ENCODE measurements at regions not wholly inside any gene's neighbourhood (a gene's known extent, or its start where the extent isn't known, plus 50 kb on each side); places are given as distances from the start of the nearest gene placed in this dataset.

GRCh38 chr20:60107621-60108390 is 149.6 kb downstream of the CDH26 start:
- TF ChIP-seq TCF7L2 (IDR thresholded peaks at IDR 0.05; ENCODE audit: low read depth, low read length) (no peak), REST (IDR thresholded peaks at IDR 0.05; ENCODE audit: insufficient read depth in 1 of 2, low read depth in 2 of 2, low read length in 1 of 2) (no peak), CTCF (IDR thresholded peaks at IDR 0.05) (no peak), SIN3A (IDR thresholded peaks at IDR 0.05; ENCODE audit: borderline replicate concordance, insufficient read depth, low read depth, low read length) (no peak), POLR2AphosphoS5 (IDR thresholded peaks at IDR 0.05; ENCODE audit: low read depth, low read length) (no peak)
- DNase-seq (ENCODE audit: low read depth, low spot score) = no peak
- Histone ChIP-seq H3K36me3 (ENCODE audit: control insufficient read depth, insufficient read depth, low read length) (no peaks in the 10 kb centered on the region), H3K4me1 (ENCODE audit: control insufficient read depth, insufficient read depth, low read length) (no peaks in the 10 kb centered on the region), H3K27me3 (ENCODE audit: control insufficient read depth, insufficient read depth, low read length) (no peaks in the 10 kb centered on the region), H3K4me3 (ENCODE audit: low read depth in 2 of 2, low read length in 2 of 2) (no peak overlapping the region), H3K9me3 (ENCODE audit: control insufficient read depth, insufficient read depth, low read depth, low read length) (no peaks in the 10 kb centered on the region), H3K27ac (ENCODE audit: low read length) (no peak overlapping the region)
- no peak for ATAC-seq
- no TSS peak for BruUV-seq (replicated peaks)
- POLR2A ChIA-PET = no interaction called here
- CTCF ChIA-PET = interaction anchor here (0.7 kb wide), 1 partner anchor 318 kb away, joined by 3 read pairs; no protein-coding TSS in a partner anchor
- intact Hi-C loops (cut with micrococcal nuclease; ENCODE audit: unreplicated experiment) = no loop called here
- in situ Hi-C loops (cut with HindIII; ENCODE audit: low pct_unique_long_range_greater_than_20kb, low sequenced_read_pairs) = no loop called here

GRCh38 chr20:60108397-60108796 is 150.2 kb downstream of the CDH26 start:
- in situ Hi-C loops (cut with HindIII; ENCODE audit: low pct_unique_long_range_greater_than_20kb, low sequenced_read_pairs) (no loop called here), intact Hi-C loops (cut with micrococcal nuclease; ENCODE audit: unreplicated experiment) (no loop called here)
- DNase-seq (ENCODE audit: low read depth, low spot score) (no peak), ATAC-seq (no peak)
- H3K36me3 ChIP-seq (ENCODE audit: control insufficient read depth, insufficient read depth, low read length) = no peaks in the 10 kb centered on the region
- BruUV-seq (replicated peaks) = no TSS peak
- no peak for TF ChIP-seq TCF7L2 (IDR thresholded peaks at IDR 0.05; ENCODE audit: low read depth, low read length)
- no peak for TF ChIP-seq SIN3A (IDR thresholded peaks at IDR 0.05; ENCODE audit: borderline replicate concordance, insufficient read depth, low read depth, low read length)
- TF ChIP-seq POLR2AphosphoS5 (IDR thresholded peaks at IDR 0.05; ENCODE audit: low read depth, low read length) = no peak
- no peak for TF ChIP-seq REST (IDR thresholded peaks at IDR 0.05; ENCODE audit: insufficient read depth in 1 of 2, low read depth in 2 of 2, low read length in 1 of 2)
- TF ChIP-seq CTCF (IDR thresholded peaks at IDR 0.05) = no peak
- ChIA-PET CTCF (interaction anchor here (0.7 kb wide), 1 partner anchor 318 kb away, joined by 3 read pairs; no protein-coding TSS in a partner anchor), POLR2A (no interaction called here)
- H3K27me3 ChIP-seq (ENCODE audit: control insufficient read depth, insufficient read depth, low read length) = no peaks in the 10 kb centered on the region
- H3K4me1 ChIP-seq (ENCODE audit: control insufficient read depth, insufficient read depth, low read length) = no peaks in the 10 kb centered on the region
- H3K4me3 ChIP-seq (ENCODE audit: low read depth in 2 of 2, low read length in 2 of 2) = no peak overlapping the region
- H3K27ac ChIP-seq (ENCODE audit: low read length) = no peak overlapping the region
- no peaks in the 10 kb centered on the region for H3K9me3 ChIP-seq (ENCODE audit: control insufficient read depth, insufficient read depth, low read depth, low read length)

Measured in Panc1 (cell line).